ENCODE measurements at regions not wholly inside any gene's neighbourhood (a gene's known extent, or its start where the extent isn't known, plus 50 kb on each side); places are given as distances from the start of the nearest gene placed in this dataset.

DNA sequence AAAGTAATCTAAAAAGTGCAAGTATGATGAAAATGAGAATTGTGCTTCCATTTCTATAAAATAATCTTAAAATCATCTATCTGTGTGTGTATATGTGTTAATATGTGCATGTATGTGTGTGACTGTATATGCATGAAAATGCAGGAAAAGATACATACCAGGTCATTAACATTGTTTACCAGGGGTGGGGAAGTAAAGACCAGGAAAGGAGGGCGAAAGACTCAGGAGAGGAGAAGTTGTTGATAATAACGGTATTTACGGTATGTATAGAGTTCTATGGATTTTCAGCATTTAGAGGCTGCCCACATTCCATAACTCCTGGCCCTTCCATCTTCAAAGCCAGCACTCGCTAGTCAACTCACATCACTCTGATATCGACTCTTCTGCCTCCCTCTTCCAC, 111.0 kb upstream of the SPDL1 start:
- no peaks in the 10 kb centered on the region for H3K4me1 ChIP-seq (ENCODE audit: insufficient read depth, low read length)
- H3K27ac ChIP-seq (ENCODE audit: low read depth, low read length) = no peak overlapping the region
- peaks cover 7% of the 10 kb centered on the region for H3K27me3 ChIP-seq (ENCODE audit: insufficient read depth, low read length)
- no peak overlapping the region for H3K4me3 ChIP-seq (ENCODE audit: insufficient read depth, low read length)
- H3K9me3 ChIP-seq (ENCODE audit: low read depth, low read length) = no peaks in the 10 kb centered on the region
- no peak overlapping the region for H2AFZ ChIP-seq (ENCODE audit: low read length)
- no peaks in the 10 kb centered on the region for H3K79me2 ChIP-seq (ENCODE audit: insufficient read depth, low read length)
- no peaks in the 10 kb centered on the region for H3K36me3 ChIP-seq (ENCODE audit: insufficient read depth, low read length)
- no peaks in the 10 kb centered on the region for H4K20me1 ChIP-seq (ENCODE audit: insufficient read depth, low read length)
- DNase-seq (ENCODE audit: insufficient read length, low spot score, missing footprints) = no peak
- TF ChIP-seq, protein P1, sequence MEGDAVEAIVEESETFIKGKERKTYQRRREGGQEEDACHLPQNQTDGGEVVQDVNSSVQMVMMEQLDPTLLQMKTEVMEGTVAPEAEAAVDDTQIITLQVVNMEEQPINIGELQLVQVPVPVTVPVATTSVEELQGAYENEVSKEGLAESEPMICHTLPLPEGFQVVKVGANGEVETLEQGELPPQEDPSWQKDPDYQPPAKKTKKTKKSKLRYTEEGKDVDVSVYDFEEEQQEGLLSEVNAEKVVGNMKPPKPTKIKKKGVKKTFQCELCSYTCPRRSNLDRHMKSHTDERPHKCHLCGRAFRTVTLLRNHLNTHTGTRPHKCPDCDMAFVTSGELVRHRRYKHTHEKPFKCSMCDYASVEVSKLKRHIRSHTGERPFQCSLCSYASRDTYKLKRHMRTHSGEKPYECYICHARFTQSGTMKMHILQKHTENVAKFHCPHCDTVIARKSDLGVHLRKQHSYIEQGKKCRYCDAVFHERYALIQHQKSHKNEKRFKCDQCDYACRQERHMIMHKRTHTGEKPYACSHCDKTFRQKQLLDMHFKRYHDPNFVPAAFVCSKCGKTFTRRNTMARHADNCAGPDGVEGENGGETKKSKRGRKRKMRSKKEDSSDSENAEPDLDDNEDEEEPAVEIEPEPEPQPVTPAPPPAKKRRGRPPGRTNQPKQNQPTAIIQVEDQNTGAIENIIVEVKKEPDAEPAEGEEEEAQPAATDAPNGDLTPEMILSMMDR (IDR thresholded peaks at IDR 0.05; ENCODE audit: extremely low read depth, low read depth, low read length) = no peak
- H3K4me2 ChIP-seq (ENCODE audit: insufficient read depth, low read length) = no peak overlapping the region

DNA sequence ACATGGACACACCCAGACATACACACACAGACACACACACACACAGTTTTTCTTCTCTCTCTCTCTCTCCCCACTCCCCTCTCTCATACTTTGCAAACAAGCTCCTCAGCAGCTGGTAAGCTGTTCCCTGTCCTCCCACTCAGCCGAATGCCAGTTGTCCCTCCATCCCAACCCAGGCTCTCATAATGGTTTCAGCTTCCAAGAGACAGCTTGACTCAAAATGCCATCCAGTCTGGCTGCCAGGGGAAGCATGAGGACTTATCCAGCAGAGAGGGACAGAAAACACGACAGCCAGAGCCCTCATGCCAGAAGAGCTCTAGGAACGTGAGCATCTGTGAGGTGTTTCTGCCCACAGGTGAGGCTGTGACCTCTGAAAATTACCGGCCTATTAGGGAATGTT, 112.6 kb upstream of the SPDL1 start:
- Histone ChIP-seq H3K4me2 (ENCODE audit: insufficient read depth, low read length) (no peak overlapping the region), H3K36me3 (ENCODE audit: insufficient read depth, low read length) (no peaks in the 10 kb centered on the region), H4K20me1 (ENCODE audit: insufficient read depth, low read length) (no peaks in the 10 kb centered on the region), H3K9me3 (ENCODE audit: low read depth, low read length) (no peaks in the 10 kb centered on the region), H3K4me3 (ENCODE audit: insufficient read depth, low read length) (no peak overlapping the region), H3K79me2 (ENCODE audit: insufficient read depth, low read length) (no peaks in the 10 kb centered on the region), H3K27me3 (ENCODE audit: insufficient read depth, low read length) (peaks cover 7% of the 10 kb centered on the region), H3K4me1 (ENCODE audit: insufficient read depth, low read length) (no peaks in the 10 kb centered on the region), H2AFZ (ENCODE audit: low read length) (no peak overlapping the region), H3K27ac (ENCODE audit: low read depth, low read length) (no peak overlapping the region)
- no peak for DNase-seq (ENCODE audit: insufficient read length, low spot score, missing footprints)
- TF ChIP-seq, protein P1 (IDR thresholded peaks at IDR 0.05; ENCODE audit: extremely low read depth, low read depth, low read length) = no peak

DNA sequence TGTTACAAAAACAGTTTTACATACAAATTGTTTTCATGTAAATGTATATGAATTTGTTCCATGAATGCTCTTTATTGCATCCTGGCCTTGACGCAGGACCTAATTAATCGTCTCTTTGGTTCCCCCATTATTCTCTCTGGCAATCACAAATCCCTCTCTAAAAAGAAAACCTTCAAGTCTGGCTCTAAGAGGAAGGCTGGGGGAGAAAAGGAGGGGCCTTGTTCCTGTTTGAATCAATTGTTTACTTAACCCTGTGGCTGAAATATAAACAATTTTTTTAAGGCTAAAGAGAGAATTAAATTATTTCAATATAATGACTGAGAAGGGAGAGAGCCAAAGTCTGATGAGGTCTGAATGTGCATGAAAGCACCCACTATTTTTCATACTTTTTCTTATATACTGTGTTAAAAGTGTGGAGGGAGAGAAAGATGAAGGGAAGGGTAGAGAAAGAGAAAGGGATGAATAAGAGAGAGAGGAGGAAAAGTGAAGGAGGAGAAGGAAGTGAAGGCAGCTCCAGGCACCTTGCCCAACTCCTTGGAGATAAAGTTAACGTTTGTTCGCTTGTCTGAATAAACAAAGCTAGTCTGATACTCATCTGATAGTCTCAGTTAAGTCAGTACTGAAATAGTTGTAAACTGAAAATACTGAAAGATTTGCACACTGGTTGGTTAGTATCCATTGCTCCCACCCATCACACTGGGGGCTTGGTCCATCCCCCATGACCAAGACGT, 116.4 kb upstream of the SPDL1 start:
- no peak overlapping the region for H3K4me2 ChIP-seq (ENCODE audit: insufficient read depth, low read length)
- no peak overlapping the region for H2AFZ ChIP-seq (ENCODE audit: low read length)
- TF ChIP-seq, protein P1 (IDR thresholded peaks at IDR 0.05; ENCODE audit: extremely low read depth, low read depth, low read length) = no peak
- no peak overlapping the region for H3K4me3 ChIP-seq (ENCODE audit: insufficient read depth, low read length)
- no peaks in the 10 kb centered on the region for H3K9me3 ChIP-seq (ENCODE audit: low read depth, low read length)
- peaks cover 2% of the 10 kb centered on the region for H3K27me3 ChIP-seq (ENCODE audit: insufficient read depth, low read length)
- no peak for DNase-seq (ENCODE audit: insufficient read length, low spot score, missing footprints)
- no peaks in the 10 kb centered on the region for H3K79me2 ChIP-seq (ENCODE audit: insufficient read depth, low read length)
- no peaks in the 10 kb centered on the region for H3K36me3 ChIP-seq (ENCODE audit: insufficient read depth, low read length)
- no peak overlapping the region for H3K27ac ChIP-seq (ENCODE audit: low read depth, low read length)
- H4K20me1 ChIP-seq (ENCODE audit: insufficient read depth, low read length) = no peaks in the 10 kb centered on the region
- no peaks in the 10 kb centered on the region for H3K4me1 ChIP-seq (ENCODE audit: insufficient read depth, low read length)

DNA sequence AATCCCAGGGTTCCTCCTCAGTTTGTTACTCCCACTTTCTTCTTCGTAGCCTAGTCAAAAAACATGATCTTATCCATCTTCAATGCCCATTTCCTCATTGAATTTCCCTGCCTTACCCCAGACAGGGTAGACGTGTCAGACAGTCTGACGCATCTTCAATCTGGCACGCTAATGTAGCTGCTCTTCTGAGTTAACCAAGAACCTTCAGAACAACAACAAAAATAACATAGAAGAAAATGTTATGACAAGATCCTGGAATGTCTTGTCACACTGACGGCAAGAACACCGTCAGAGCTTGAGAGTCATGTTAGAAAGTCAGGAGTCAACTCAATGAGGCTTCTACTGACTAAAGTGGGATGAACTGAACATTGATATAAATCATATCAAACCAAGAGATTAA, 122.7 kb upstream of the SPDL1 start:
- no peak for DNase-seq (ENCODE audit: insufficient read length, low spot score, missing footprints)

More for the DNA sequence above, 122.7 kb upstream of the SPDL1 start:
- H3K27me3 ChIP-seq (ENCODE audit: insufficient read depth, low read length) = no peaks in the 10 kb centered on the region
- no peaks in the 10 kb centered on the region for H3K4me1 ChIP-seq (ENCODE audit: insufficient read depth, low read length)
- no peak overlapping the region for H2AFZ ChIP-seq (ENCODE audit: low read length)
- no peak overlapping the region for H3K4me3 ChIP-seq (ENCODE audit: insufficient read depth, low read length)
- no peak overlapping the region for H3K4me2 ChIP-seq (ENCODE audit: insufficient read depth, low read length)
- H3K27ac ChIP-seq (ENCODE audit: low read depth, low read length) = no peak overlapping the region
- H3K9me3 ChIP-seq (ENCODE audit: low read depth, low read length) = no peaks in the 10 kb centered on the region
- TF ChIP-seq, protein P1 (IDR thresholded peaks at IDR 0.05; ENCODE audit: extremely low read depth, low read depth, low read length) = no peak
- H3K36me3 ChIP-seq (ENCODE audit: insufficient read depth, low read length) = no peaks in the 10 kb centered on the region
- H4K20me1 ChIP-seq (ENCODE audit: insufficient read depth, low read length) = no peaks in the 10 kb centered on the region
- no peaks in the 10 kb centered on the region for H3K79me2 ChIP-seq (ENCODE audit: insufficient read depth, low read length)
